Upper lobe of left lung (tissue), 4 donors: ENCODE measurements at regions not wholly inside any gene's neighbourhood (a gene's known extent, or its start where the extent isn't known, plus 50 kb on each side); places are given as distances from the start of the nearest gene placed in this dataset.

ENCODE experiments used
- POLR2A ChIP-seq, 4 donors: fragments of 450-650 bp; IDR thresholded peaks; one replicate each; pipeline ENCODE4 v1.5.1; 2016 to 2017; ENCODE audit warnings: antibody characterized with exemption in 4 of 4, mild to moderate bottlenecking in 2 of 4
- POLR2AphosphoS5 ChIP-seq, 2 donors: sonication (generic); formaldehyde crosslinking; IDR thresholded peaks; one replicate each; pipeline ENCODE4 v1.5.1; 2017; ENCODE audit warnings: antibody characterized with exemption in 2 of 2
- TF ChIP-seq, protein P1 (sequence below), 6 experiments: fragments of 450-650 bp in 4 of 6; fragments of 200-600 bp in 2 of 6; sonication (generic) in 2 of 6; IDR thresholded peaks; one replicate each; pipeline ENCODE4 v1.5.1; 2016 to 2019; ENCODE audit warnings: antibody characterized with exemption in 6 of 6

DNA sequence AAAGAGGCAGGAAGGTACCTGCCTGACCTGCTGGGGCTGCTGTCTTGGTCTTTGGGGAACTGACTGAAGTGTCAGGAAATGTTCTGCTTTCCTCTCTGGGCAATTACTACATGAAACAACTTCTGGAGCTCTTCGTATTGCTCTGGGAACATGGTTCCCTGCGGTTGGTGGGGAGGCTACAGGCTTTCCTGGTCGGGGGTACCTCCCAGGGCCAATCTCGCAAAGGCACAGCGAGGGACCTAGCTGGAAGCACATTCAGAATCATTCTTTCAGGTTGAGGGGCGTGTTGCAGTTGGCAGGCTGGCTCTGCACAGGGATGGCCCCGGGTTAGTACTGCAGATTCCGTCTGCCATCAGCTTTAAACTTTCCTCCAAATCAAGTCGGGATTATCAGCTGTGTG is 88.9 kb upstream of the RANBP3L start:
- TF ChIP-seq, protein P1, sequence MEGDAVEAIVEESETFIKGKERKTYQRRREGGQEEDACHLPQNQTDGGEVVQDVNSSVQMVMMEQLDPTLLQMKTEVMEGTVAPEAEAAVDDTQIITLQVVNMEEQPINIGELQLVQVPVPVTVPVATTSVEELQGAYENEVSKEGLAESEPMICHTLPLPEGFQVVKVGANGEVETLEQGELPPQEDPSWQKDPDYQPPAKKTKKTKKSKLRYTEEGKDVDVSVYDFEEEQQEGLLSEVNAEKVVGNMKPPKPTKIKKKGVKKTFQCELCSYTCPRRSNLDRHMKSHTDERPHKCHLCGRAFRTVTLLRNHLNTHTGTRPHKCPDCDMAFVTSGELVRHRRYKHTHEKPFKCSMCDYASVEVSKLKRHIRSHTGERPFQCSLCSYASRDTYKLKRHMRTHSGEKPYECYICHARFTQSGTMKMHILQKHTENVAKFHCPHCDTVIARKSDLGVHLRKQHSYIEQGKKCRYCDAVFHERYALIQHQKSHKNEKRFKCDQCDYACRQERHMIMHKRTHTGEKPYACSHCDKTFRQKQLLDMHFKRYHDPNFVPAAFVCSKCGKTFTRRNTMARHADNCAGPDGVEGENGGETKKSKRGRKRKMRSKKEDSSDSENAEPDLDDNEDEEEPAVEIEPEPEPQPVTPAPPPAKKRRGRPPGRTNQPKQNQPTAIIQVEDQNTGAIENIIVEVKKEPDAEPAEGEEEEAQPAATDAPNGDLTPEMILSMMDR (IDR thresholded peaks at IDR 0.05) = no peak
- TF ChIP-seq POLR2A (IDR thresholded peaks at IDR 0.05) (no peak), POLR2AphosphoS5 (IDR thresholded peaks at IDR 0.05) (no peak)
